Neural cell (in vitro differentiated cells): ENCODE measurements at regions not wholly inside any gene's neighbourhood (a gene's known extent, or its start where the extent isn't known, plus 50 kb on each side); places are given as distances from the start of the nearest gene placed in this dataset.

Source experiments
- H2AFZ ChIP-seq: fragments of 200-600, 300-800 bp; sonication (generic), shearing (Covaris generic); 2 replicates; pipeline ENCODE4 v1.6.0; 2014; ENCODE audit warnings: low read depth, mild to moderate bottlenecking, antibody characterized with exemption, low read length, moderate library complexity
- H3F3A ChIP-seq: fragments of 200-600 bp; shearing (Covaris generic); 2 replicates; pipeline ENCODE4 v1.6.1; 2016; ENCODE audit warnings: mild to moderate bottlenecking, moderate library complexity, mixed read lengths, antibody characterized with exemption, low read length; ENCODE audit not compliant: insufficient read depth, poor library complexity, severe bottlenecking
- H3K27ac ChIP-seq: fragments of 200-600, 300-800 bp; sonication (generic), shearing (Covaris generic); 2 replicates; pipeline ENCODE4 v1.5.1; 2014; ENCODE audit warnings: mild to moderate bottlenecking, low read length, moderate library complexity
- H3K27me3 ChIP-seq: fragments of 300-800, 200-600 bp; sonication (generic), shearing (Covaris generic); 2 replicates; pipeline ENCODE4 v1.6.0; 2014; ENCODE audit warnings: mild to moderate bottlenecking, low read depth, low read length, moderate library complexity; ENCODE audit not compliant: insufficient read depth
- H3K36me3 ChIP-seq: fragments of 300-800, 200-600 bp; sonication (generic), shearing (Covaris generic); 2 replicates; pipeline ENCODE4 v1.5.1; 2014; ENCODE audit warnings: mild to moderate bottlenecking, antibody characterized with exemption, low read length, moderate library complexity; ENCODE audit not compliant: insufficient read depth
- H3K4me2 ChIP-seq: fragments of 300-800, 200-600 bp; sonication (generic), shearing (Covaris generic); 2 replicates; pipeline ENCODE4 v1.6.0; 2014; ENCODE audit warnings: mild to moderate bottlenecking, low read length
- H3K4me3 ChIP-seq: fragments of 300-800, 200-600 bp; sonication (generic), shearing (Covaris generic); 2 replicates; pipeline ENCODE4 v1.5.1; 2014; ENCODE audit warnings: mild to moderate bottlenecking, low read length, moderate library complexity
- H3K79me2 ChIP-seq: fragments of 200-600 bp; shearing (Covaris generic); replicated peaks from 2 replicates; pipeline ENCODE4 v1.6.0; 2014; ENCODE audit warnings: mild to moderate bottlenecking, low read length, moderate library complexity; ENCODE audit not compliant: insufficient read depth
- H3K9ac ChIP-seq: fragments of 300-800, 200-600 bp; sonication (generic), shearing (Covaris generic); 2 replicates; pipeline ENCODE4 v1.6.1; 2016; ENCODE audit warnings: mild to moderate bottlenecking, low read length, mixed read lengths
- H3K9me2 ChIP-seq: fragments of 200-600 bp; shearing (Covaris generic); 2 replicates; pipeline ENCODE4 v1.6.1; 2016; ENCODE audit warnings: mild to moderate bottlenecking, low read length, mixed read lengths; ENCODE audit not compliant: insufficient read depth
- H3K9me3 ChIP-seq: fragments of 200-600, 300-800 bp; sonication (generic), shearing (Covaris generic); 2 replicates; pipeline ENCODE4 v1.6.1; 2016; ENCODE audit warnings: mild to moderate bottlenecking, mixed run types, low read length, moderate library complexity, mixed read lengths
- H4K20me1 ChIP-seq: fragments of 200-600 bp; shearing (Covaris generic); 2 replicates; pipeline ENCODE4 v1.6.1; 2016; ENCODE audit warnings: mild to moderate bottlenecking, mixed run types; ENCODE audit not compliant: insufficient read depth
- EP300 ChIP-seq: fragments of 450-650 bp; conservative IDR thresholded peaks from 2 replicates; pipeline ENCODE4 v1.6.1; 2014; ENCODE audit warnings: antibody characterized with exemption, mild to moderate bottlenecking, moderate library complexity; ENCODE audit not compliant: poor library complexity, severe bottlenecking
- EZH2 ChIP-seq: fragments of 200-600, 300-800 bp; shearing (Covaris generic), sonication (generic); IDR thresholded peaks from 2 replicates; pipeline ENCODE4 v1.6.1; 2014; ENCODE audit warnings: antibody characterized with exemption, low read length, borderline replicate concordance, mild to moderate bottlenecking; ENCODE audit not compliant: insufficient read depth, poor library complexity, severe bottlenecking
- MXI1 ChIP-seq: fragments of 450-650 bp; conservative IDR thresholded peaks from 2 replicates; pipeline ENCODE4 v1.6.1; 2014; ENCODE audit warnings: antibody characterized with exemption, mild to moderate bottlenecking; ENCODE audit not compliant: poor library complexity, severe bottlenecking
- POLR2AphosphoS5 ChIP-seq: IDR thresholded peaks from 2 replicates; pipeline ENCODE4 v1.6.1; 2012
- RAD21 ChIP-seq: fragments of 450-650 bp; conservative IDR thresholded peaks from 2 replicates; pipeline ENCODE4 v1.6.1; 2014; ENCODE audit warnings: antibody characterized with exemption, mild to moderate bottlenecking, moderate library complexity
- REST ChIP-seq: IDR thresholded peaks from 2 replicates; pipeline ENCODE4 v1.6.1; 2012; ENCODE audit warnings: borderline replicate concordance
- SMC3 ChIP-seq: fragments of 450-650 bp; conservative IDR thresholded peaks from 2 replicates; pipeline ENCODE4 v1.6.1; 2014; ENCODE audit warnings: antibody characterized with exemption, mild to moderate bottlenecking, moderate library complexity; ENCODE audit not compliant: poor library complexity
- TAF1 ChIP-seq: IDR thresholded peaks from 2 replicates; pipeline ENCODE4 v1.6.1; 2012; ENCODE audit warnings: low read depth
- TF ChIP-seq, protein P1 (sequence below): fragments of 450-650 bp; IDR thresholded peaks from 2 replicates; pipeline ENCODE4 v1.5.1; 2014; ENCODE audit warnings: antibody characterized with exemption, mild to moderate bottlenecking, moderate library complexity; ENCODE audit not compliant: poor library complexity, severe bottlenecking

DNA sequence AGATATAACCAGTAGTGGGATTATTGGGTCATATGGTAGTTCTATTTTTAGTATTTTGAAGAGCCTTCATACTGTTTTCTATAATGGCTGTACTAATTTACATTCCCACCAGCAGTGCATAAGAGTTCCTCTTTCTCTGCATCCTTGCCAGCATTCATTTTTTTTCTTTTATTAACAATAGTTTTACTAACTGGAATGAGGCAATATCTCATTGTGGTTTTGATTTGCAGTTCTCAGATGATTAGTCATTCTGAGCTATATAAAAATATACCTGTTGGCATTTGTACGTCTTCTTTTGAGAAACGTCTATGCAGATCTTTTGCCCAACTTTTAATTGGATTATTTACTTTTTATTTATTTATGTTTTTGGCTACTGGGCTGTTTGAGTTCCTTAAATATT, 1579.3 kb upstream of the CDH6 start:
- no peak overlapping the region for H3K4me2 ChIP-seq
- H3K4me3 ChIP-seq, result no peak overlapping the region
- no peak overlapping the region for H2AFZ ChIP-seq
- no peaks in the 10 kb centered on the region for H3K9me2 ChIP-seq
- H3K27me3 ChIP-seq, result no peaks in the 10 kb centered on the region
- H3K9ac ChIP-seq, result no peak overlapping the region
- no peak for TF ChIP-seq POLR2AphosphoS5
- no peak for TF ChIP-seq SMC3
- no peak for TF ChIP-seq REST
- TF ChIP-seq MXI1, result no peak
- TF ChIP-seq, protein P1, sequence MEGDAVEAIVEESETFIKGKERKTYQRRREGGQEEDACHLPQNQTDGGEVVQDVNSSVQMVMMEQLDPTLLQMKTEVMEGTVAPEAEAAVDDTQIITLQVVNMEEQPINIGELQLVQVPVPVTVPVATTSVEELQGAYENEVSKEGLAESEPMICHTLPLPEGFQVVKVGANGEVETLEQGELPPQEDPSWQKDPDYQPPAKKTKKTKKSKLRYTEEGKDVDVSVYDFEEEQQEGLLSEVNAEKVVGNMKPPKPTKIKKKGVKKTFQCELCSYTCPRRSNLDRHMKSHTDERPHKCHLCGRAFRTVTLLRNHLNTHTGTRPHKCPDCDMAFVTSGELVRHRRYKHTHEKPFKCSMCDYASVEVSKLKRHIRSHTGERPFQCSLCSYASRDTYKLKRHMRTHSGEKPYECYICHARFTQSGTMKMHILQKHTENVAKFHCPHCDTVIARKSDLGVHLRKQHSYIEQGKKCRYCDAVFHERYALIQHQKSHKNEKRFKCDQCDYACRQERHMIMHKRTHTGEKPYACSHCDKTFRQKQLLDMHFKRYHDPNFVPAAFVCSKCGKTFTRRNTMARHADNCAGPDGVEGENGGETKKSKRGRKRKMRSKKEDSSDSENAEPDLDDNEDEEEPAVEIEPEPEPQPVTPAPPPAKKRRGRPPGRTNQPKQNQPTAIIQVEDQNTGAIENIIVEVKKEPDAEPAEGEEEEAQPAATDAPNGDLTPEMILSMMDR, result no peak
- no peak for TF ChIP-seq EP300
- TF ChIP-seq RAD21, result no peak
- no peak for TF ChIP-seq TAF1
- TF ChIP-seq EZH2, result no peak
- no peaks in the 10 kb centered on the region for H3K9me3 ChIP-seq
- H3K79me2 ChIP-seq, result no peaks in the 10 kb centered on the region
- H3K36me3 ChIP-seq, result no peaks in the 10 kb centered on the region
- H3F3A ChIP-seq, result no peaks in the 10 kb centered on the region
- no peaks in the 10 kb centered on the region for H4K20me1 ChIP-seq
- no peak overlapping the region for H3K27ac ChIP-seq

- no peaks in the 10 kb centered on the region for H4K20me1 ChIP-seq
- no peak for TF ChIP-seq TAF1
- TF ChIP-seq REST, result no peak
- no peak for TF ChIP-seq EP300
- no peak for TF ChIP-seq EZH2
- no peak for TF ChIP-seq RAD21
- TF ChIP-seq SMC3, result no peak
- TF ChIP-seq, protein P1, result no peak
- H3K9ac ChIP-seq, result no peak overlapping the region
- no peak overlapping the region for H3K4me2 ChIP-seq
- H3K36me3 ChIP-seq, result no peaks in the 10 kb centered on the region
- H3K9me3 ChIP-seq, result no peaks in the 10 kb centered on the region
- H3K4me3 ChIP-seq, result no peak overlapping the region
- no peak overlapping the region for H2AFZ ChIP-seq
- no peaks in the 10 kb centered on the region for H3K79me2 ChIP-seq
- H3K9me2 ChIP-seq, result no peaks in the 10 kb centered on the region
- H3K27me3 ChIP-seq, result no peaks in the 10 kb centered on the region
- H3K27ac ChIP-seq, result no peak overlapping the region
- H3F3A ChIP-seq, result no peaks in the 10 kb centered on the region
Observed at GRCh38 chr5:29588236-29588635, 1605.2 kb upstream of the CDH6 start.
